Left renal pelvis (tissue), 4 donors: ENCODE measurements at regions not wholly inside any gene's neighbourhood (a gene's known extent, or its start where the extent isn't known, plus 50 kb on each side); places are given as distances from the start of the nearest gene placed in this dataset.
"Not testable (repeated sequence)": the region's sequence is repeated elsewhere in the genome, so short reads cannot be mapped to it uniquely, and the experiment has no call there.

Experiments
- DNase-seq, 4 donors: peaks; one replicate each; pipeline ENCODE4 v3.0.0-alpha.2; 2013; ENCODE audit warnings: low read depth in 4 of 4, low spot score in 3 of 4

DNA sequence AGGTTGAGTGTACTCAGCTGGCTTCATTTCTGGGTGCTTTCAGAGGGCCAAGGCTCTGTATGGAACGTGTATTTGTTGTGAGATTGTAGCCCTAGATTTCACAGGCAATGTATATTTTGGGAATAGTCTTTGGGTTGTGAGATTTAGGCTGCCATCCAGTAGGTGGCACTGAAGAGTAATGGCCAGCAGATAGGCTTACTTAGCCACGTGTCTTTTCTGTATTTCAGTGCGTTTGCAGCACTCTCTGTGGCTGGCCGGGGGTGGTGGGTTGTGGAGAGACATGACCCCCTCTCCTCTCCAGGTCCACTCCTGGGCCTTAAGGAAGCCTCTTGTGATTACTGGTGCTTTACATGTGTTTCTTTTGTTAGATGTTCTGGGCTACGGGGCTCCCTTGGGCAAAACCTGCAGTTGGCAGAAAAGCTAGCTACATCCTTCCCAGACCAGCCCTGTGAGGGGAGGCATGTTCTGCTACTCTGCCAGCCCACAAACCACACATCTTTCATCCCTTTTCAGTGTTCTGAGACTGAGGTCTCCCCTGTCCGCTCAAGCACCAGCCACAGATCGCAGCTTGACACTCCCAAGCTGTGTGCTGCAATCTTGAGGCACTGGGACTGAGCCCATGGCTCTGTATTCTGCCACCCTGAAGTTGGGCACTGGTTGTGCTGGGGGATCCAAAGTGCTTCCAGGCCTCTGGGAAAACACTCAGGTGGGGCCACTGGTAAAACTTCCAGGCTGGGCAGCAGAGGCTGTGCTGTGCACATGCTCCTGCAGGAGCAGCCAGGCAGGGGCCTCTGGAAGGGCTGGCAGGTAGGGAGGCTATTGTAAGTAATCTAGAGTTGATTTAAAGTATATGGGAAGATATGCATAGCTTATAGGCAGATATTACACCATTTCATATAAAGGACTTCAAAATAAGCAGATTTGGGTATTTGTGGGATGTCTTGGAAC is 1096.8 kb upstream of the PCDH20 start:
- DNase-seq: peak in 2 of 4 donors; percentile 7 to 21

DNA sequence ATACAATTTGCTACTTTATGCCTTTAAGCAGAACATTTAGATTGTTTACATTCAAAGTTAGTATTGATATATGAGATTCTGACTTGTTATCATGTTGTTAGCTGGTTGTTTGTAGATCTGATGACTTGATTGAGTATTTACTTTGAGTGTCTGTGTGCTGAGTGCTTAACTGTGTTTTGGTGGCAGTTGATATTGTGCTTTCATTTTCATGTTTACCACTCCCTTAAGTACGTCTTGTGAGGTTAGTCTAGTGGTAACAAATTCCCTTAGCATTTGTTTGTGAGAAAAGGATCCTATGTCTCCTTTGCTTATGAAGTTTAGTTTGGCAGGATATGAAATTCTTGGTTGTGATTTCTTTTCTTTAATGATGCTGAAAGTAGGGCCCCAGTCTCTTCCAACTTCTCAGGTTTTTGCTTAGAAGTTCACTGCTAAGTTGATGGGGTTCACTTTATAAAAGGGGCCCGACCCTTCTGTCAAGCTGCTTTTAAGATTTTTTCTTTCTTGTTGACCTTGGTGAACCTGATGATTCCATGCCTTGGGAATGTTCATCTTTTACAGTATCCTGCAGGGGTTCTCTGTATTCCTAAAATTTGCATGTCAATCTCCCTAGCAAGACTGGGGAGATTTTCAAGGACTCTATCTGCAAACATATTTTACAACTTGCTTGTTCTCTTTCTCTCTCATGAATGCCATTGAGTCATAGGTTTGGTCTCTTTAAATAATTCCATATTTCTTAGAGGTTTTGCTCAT is 1095.4 kb upstream of the PCDH20 start:
- no peak for DNase-seq

DNA sequence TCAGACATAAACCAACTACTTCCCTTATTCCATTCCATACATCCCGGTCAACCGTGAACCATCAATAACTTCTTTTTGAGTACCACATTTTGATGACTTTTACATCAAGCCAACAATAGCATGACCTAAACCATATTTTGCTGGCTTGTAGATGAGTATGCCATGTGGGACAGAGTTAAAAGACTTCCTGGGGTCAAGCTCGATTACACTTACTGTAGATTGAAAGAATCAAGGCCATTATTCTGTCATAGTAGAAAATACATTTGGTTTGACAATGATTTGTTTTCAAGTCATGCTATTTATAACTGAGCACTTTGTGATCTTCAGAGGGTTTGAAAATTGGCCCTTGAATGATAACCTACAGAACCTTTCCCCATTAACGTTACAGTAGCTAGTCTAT is 1086.9 kb upstream of the PCDH20 start:
- DNase-seq: no peak

DNA sequence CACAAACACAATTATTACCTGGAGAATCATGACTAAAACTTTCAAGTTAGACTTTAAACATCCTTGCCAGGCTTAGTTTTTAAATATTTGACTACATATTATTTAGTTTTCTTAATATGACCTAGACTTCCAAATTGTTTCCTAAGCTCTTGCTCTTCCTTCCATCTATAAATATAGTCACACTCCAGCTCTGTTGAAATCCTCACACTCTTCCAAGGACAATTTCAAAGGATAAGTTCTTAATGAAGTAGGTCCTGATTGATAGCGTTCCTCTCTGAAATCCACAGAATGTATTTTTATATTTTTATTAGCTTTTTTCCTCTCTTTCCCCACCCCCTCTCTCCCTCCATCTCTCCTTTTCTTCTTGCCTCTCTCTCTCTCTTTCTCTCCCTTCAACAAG is 1074.1 kb upstream of the PCDH20 start:
- DNase-seq: no peak

- DNase-seq: no peak
These were observed 1068.1 kb upstream of the PCDH20 start for GRCh38 chr13:62483774-62484173.

DNA sequence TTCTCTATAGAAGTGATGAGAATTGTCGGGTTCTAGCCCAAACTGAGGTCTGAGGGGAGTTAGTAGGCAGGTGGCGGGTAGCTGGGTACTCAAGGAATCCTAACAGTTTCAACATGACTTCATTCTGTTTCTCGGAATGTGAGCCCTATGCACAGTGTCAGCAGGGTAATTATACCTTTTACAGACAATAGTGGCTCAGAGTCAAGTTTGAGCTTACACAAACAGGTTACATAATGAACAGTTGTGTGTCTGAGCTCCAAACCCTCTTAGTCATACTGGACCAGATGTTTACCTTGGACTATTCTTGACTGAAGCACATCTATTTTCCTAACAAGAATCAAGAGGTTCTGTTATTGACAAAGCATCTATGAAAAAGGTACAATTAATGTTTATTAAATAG is 1066.7 kb upstream of the PCDH20 start:
- no peak for DNase-seq

DNA sequence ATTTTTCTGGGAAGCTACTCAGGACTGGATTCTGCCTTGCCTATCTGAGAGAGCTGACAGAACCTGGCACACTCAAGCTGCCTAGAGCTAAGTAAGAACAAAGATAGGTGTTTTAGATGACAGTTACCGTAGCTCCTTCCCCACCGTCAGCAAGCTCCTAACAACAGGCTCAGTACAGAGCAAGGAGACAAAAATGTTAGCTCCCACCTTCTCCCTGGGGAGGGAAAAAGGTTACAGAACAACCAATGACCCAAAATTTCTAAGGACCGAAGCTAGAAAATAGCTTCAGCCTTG is 1058.2 kb upstream of the PCDH20 start:
- no peak for DNase-seq

- no peak for DNase-seq
These were observed 1057.7 kb upstream of the PCDH20 start for GRCh38 chr13:62473190-62473943.

GRCh38 chr13:62453761-62454160 is 1038.1 kb upstream of the PCDH20 start:
- DNase-seq: no peak

DNA sequence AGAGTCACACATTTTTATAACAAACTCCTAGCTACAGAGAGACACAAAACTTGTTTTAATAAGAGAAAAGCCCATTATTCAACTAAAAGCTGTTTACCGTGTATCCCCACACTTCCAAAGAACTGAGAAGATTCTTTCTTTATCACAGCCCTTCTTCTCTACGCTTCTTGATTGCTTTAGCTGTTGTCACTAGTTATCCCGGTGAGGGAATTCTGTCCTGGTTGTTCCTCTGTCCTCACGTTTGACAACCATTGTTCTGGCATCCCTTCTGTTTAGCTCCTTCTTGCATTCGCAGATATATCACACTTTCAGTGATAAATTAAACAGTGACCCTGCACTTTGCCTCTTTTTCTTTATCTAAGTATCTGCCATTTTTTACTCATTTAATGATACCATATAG is 1035.1 kb upstream of the PCDH20 start:
- DNase-seq: no peak

GRCh38 chr13:62447771-62448382 is 1032.2 kb upstream of the PCDH20 start:
- not testable (repeated sequence) for DNase-seq

- DNase-seq: no peak
These were observed 1029.2 kb upstream of the PCDH20 start for GRCh38 chr13:62444805-62445204.

DNA sequence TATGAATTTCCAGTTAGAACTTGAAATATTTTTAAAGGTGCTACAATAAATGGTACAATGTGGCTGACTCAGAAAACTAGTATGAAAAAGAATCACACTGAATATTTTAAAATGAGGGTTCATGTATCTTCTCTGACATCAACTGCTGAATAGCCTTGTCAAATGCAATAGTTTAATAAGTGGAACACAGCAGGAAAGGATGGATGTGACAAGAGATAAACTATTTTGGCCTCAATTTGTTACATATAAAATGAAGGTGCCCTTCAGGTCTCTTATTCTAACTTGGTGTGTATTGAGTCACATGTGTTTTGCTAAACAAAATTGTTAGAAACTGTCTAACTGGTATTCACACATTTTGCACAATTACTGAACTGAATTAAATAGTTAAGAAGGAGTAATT is 1018.4 kb upstream of the PCDH20 start:
- no peak for DNase-seq

DNA sequence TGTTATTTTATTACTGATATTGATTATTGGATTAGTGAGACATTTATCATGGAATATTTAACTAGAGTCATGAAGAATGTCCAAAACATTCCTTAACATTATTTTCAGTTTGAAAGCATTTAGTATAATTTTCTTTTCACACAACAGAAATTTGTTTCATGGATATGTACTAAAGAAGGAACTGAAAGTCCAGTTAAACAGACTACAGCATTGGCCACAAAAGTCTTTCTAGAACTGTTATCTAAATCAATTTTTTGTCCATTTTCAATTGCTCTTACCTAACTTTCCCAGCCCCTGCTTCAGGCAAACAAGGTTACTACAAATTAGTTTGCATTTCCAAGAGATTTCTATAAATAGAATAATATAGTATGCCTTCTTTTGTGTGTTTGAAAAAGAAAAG is 1018.0 kb upstream of the PCDH20 start:
- no peak for DNase-seq

DNA sequence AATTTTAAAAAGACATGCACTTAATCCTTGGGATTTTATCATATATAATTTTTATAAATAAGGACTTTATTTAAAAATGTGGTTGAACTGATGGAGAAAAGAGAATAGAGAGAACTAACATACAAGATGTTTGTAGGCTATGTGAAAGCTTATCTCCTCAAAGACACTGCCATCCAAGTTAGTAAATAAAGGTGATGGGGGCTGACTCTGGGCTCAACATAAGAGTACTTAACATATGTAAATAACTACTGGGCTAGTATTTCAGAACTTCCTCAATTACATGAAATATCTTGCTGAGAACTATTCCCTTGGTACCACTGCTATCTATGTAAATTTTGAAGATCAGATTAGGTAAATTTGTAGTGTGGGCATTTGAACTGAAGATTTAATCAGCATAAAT is 1017.3 kb upstream of the PCDH20 start:
- no peak for DNase-seq

DNA sequence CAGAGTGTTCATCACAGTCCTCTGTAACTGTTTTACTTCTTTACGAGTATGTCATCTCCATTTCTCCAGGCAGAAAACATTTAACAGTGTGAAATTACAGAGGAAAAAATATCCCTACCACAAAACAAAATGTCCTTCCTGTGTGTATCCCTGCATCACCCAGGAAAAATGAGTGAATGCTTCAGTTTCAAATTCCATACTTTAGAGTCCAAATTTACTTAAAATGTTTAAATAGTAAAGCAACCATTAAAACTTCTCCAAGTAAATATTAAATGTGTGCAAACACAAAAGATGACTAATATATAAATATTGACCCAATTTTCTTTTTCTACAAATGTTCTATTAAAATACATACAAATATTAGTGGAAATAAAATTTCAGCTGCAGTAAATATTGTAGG is 1016.6 kb upstream of the PCDH20 start:
- no peak for DNase-seq

GRCh38 chr13:62431852-62432251 is 1016.2 kb upstream of the PCDH20 start:
- DNase-seq: no peak

- no peak for DNase-seq
These were observed 1003.2 kb upstream of the PCDH20 start for GRCh38 chr13:62418872-62419271.

DNA sequence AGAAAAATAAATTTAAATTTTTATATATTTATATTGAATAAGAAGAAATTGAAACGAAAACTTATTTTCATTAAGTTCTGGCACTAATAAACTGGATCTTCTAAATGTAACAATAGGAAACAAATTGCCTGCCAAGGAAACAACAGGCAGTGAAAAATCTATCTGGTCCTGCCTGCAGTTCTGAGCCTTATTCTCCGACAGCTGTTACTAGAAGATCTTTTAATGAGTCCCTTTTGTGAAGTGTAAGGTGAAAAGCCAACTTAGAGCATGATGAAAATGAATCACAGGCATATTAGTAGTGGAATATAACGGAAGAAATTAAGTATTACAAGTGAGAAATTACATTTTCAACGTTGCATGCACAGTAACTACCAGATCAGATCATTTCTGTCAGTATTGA is 1002.7 kb upstream of the PCDH20 start:
- DNase-seq: no peak

GRCh38 chr13:62407871-62408270 is 992.2 kb upstream of the PCDH20 start:
- no peak for DNase-seq

GRCh38 chr13:62388515-62388914 is 972.9 kb upstream of the PCDH20 start:
- DNase-seq: no peak
